Testis (tissue), 2 donors: ENCODE measurements at regions not wholly inside any gene's neighbourhood (a gene's known extent, or its start where the extent isn't known, plus 50 kb on each side); places are given as distances from the start of the nearest gene placed in this dataset.

Experiments
- DNase-seq: peaks from one replicate; pipeline ENCODE4 v3.0.0-alpha.2; 2019
- H3K27ac ChIP-seq, 2 donors: fragments of 200-600 bp; sonication (generic); one replicate each; pipeline ENCODE4 v1.5.1; 2019
- H3K27me3 ChIP-seq: fragments of 200-600 bp; sonication (generic); one replicate; pipeline ENCODE4 v1.5.1; 2019
- H3K36me3 ChIP-seq: fragments of 200-600 bp; sonication (generic); one replicate; pipeline ENCODE4 v1.5.1; 2017; ENCODE audit warnings: low read depth; ENCODE audit errors: missing control alignments
- H3K4me1 ChIP-seq: fragments of 200-600 bp; sonication (generic); one replicate; pipeline ENCODE4 v1.5.1; 2019
- H3K4me3 ChIP-seq, 2 donors: fragments of 200-600 bp; sonication (generic); one replicate each; pipeline ENCODE4 v1.5.1; 2017 to 2019
- H3K9me3 ChIP-seq: fragments of 200-600 bp; sonication (generic); one replicate; pipeline ENCODE4 v1.5.1; 2017
- CTCF ChIP-seq, 3 experiments: fragments of 450-650 bp in 2 of 3; fragments of 200-600 bp in 1 of 3; sonication (generic) in 1 of 3; IDR thresholded peaks; one replicate each; pipeline ENCODE4 v1.5.1; 2016 to 2019; ENCODE audit warnings: antibody characterized with exemption in 3 of 3, mild to moderate bottlenecking in 2 of 3, moderate library complexity in 1 of 3
- POLR2A ChIP-seq: fragments of 450-650 bp; IDR thresholded peaks from one replicate; pipeline ENCODE4 v1.6.1; 2017; ENCODE audit warnings: antibody characterized with exemption, mild to moderate bottlenecking, moderate library complexity
- WGBS, 2 donors: methylation state at CpG; one replicate each; pipeline ENCODE4 v1.1.5; 2018; 5-methylcytosine and 5-hydroxymethylcytosine counted together
- intact Hi-C: fragments of 100-400 bp; cut with DNase I; formaldehyde crosslinking; loops from one replicate; pipeline ENCODE4 v1.15.1; 2023; ENCODE audit warnings: low total_unique reads

- no peaks in the 10 kb centered on the region for H3K4me1 ChIP-seq
- WGBS, 2 donors = 90 to 91% methylated on average over 3 of the region's 3 CpGs
- no peak for TF ChIP-seq CTCF (IDR thresholded peaks at IDR 0.05)
- TF ChIP-seq POLR2A = no peak
- no peaks in the 10 kb centered on the region for H3K27me3 ChIP-seq
- DNase-seq = no peak
- H3K36me3 ChIP-seq = no peaks in the 10 kb centered on the region
- no peak overlapping the region for H3K4me3 ChIP-seq
- intact Hi-C loops = no loop called here
- H3K27ac ChIP-seq = no peak overlapping the region
- no peaks in the 10 kb centered on the region for H3K9me3 ChIP-seq
These were observed 359.8 kb upstream of the CDH4 start for GRCh38 chr20:60892095-60892813.

- DNase-seq = no peak
- H3K36me3 ChIP-seq = no peaks in the 10 kb centered on the region
- H3K4me1 ChIP-seq = no peaks in the 10 kb centered on the region
- no peak overlapping the region for H3K27ac ChIP-seq
- TF ChIP-seq POLR2A (no peak), CTCF (IDR thresholded peaks at IDR 0.05) (no peak)
- H3K9me3 ChIP-seq = no peaks in the 10 kb centered on the region
- H3K4me3 ChIP-seq = no peak overlapping the region
- WGBS, 2 donors = 81 to 84% methylated on average over 5 of the region's 5 CpGs
- intact Hi-C loops = no loop called here
- H3K27me3 ChIP-seq = no peaks in the 10 kb centered on the region
These were observed 358.0 kb upstream of the CDH4 start for GRCh38 chr20:60894091-60894490.

- no peaks in the 10 kb centered on the region for H3K27me3 ChIP-seq
- H3K9me3 ChIP-seq = no peaks in the 10 kb centered on the region
- H3K4me3 ChIP-seq = no peak overlapping the region
- intact Hi-C loops = no loop called here
- H3K27ac ChIP-seq = no peak overlapping the region
- no peak for TF ChIP-seq POLR2A
- no peak for TF ChIP-seq CTCF (IDR thresholded peaks at IDR 0.05)
- WGBS, 2 donors = 86 to 94% methylated on average over 5 of the region's 5 CpGs
- DNase-seq = no peak
- H3K4me1 ChIP-seq = no peaks in the 10 kb centered on the region
- H3K36me3 ChIP-seq = no peaks in the 10 kb centered on the region
These were observed 356.5 kb upstream of the CDH4 start for GRCh38 chr20:60895363-60896079.

GRCh38 chr20:60897976-60898375 lies 354.1 kb upstream of the CDH4 start:
- no peak for DNase-seq
- TF ChIP-seq CTCF (IDR thresholded peaks at IDR 0.05) (no peak), POLR2A (no peak)
- no peaks in the 10 kb centered on the region for H3K36me3 ChIP-seq
- no peaks in the 10 kb centered on the region for H3K27me3 ChIP-seq
- no peak overlapping the region for H3K4me3 ChIP-seq
- no peaks in the 10 kb centered on the region for H3K9me3 ChIP-seq
- H3K4me1 ChIP-seq = no peaks in the 10 kb centered on the region
- intact Hi-C loops = no loop called here
- H3K27ac ChIP-seq = no peak overlapping the region
- WGBS, 2 donors = 46 to 66% methylated on average over 2 of the region's 2 CpGs

GRCh38 chr20:60899320-60899719 lies 352.7 kb upstream of the CDH4 start:
- Histone ChIP-seq H3K36me3 (no peaks in the 10 kb centered on the region), H3K4me3 (no peak overlapping the region), H3K27ac (no peak overlapping the region), H3K4me1 (no peaks in the 10 kb centered on the region), H3K27me3 (no peaks in the 10 kb centered on the region), H3K9me3 (no peaks in the 10 kb centered on the region)
- intact Hi-C loops = no loop called here
- no peak for TF ChIP-seq CTCF (IDR thresholded peaks at IDR 0.05)
- TF ChIP-seq POLR2A = no peak
- 73 to 92% methylated on average over 2 of the region's 2 CpGs for WGBS, 2 donors
- DNase-seq = no peak
